IMR-90 (cell line): ENCODE measurements at regions not wholly inside any gene's neighbourhood (a gene's known extent, or its start where the extent isn't known, plus 50 kb on each side); places are given as distances from the start of the nearest gene placed in this dataset.

ENCODE experiments used
- ATAC-seq: fragments of 200-7000 bp; cut with Tn5 transposase; 2 replicates; pipeline ENCODE4 v1.9.1; 2020; ENCODE audit warnings: low read depth, mild to moderate bottlenecking, moderate library complexity
- BruUV-seq: library from RNA; stranded (reverse); fragments of 400-500 nt; replicated peaks from 2 replicates; lab custom pipeline; 2021; lab: Mats Ljungman, UMichigan
- CTCF ChIA-PET: fragments of 300-600 bp; formaldehyde crosslinking; extraction: SDS; loops from one replicate; lab custom pipeline; 2021; ENCODE audit warnings: antibody characterized with exemption; lab: Yijun Ruan, JAX
- POLR2A ChIA-PET: fragments of 300-600 bp; sonication (Branson Sonifier 250); formaldehyde crosslinking; loops from one replicate; lab custom pipeline; 2022; ENCODE audit warnings: antibody characterized with exemption; ENCODE audit not compliant: unreplicated experiment; lab: Charles Lee
- DNase-seq: peaks from one replicate; pipeline ENCODE4 v3.0.0; 2013
- H2AFZ ChIP-seq: replicated peaks from 2 replicates; pipeline ENCODE3; 2013; ENCODE audit warnings: low read length, mild to moderate bottlenecking; ENCODE audit not compliant: poor library complexity
- H2AK5ac ChIP-seq: 2 replicates; pipeline ENCODE4 v1.6.1; 2013; ENCODE audit warnings: low read depth, low read length, inconsistent platforms
- H2AK9ac ChIP-seq: replicated peaks from 2 replicates; pipeline ENCODE3; 2013; ENCODE audit warnings: mild to moderate bottlenecking, low read depth, low read length, moderate library complexity; ENCODE audit not compliant: poor library complexity
- H2BK120ac ChIP-seq: 2 replicates; pipeline ENCODE4 v1.6.1; 2013; ENCODE audit warnings: low read depth, low read length, inconsistent platforms
- H2BK15ac ChIP-seq: 3 replicates; pipeline ENCODE4 v1.6.1; 2013; ENCODE audit warnings: low read depth, low read length, inconsistent platforms
- H2BK20ac ChIP-seq: 2 replicates; pipeline ENCODE4 v1.6.1; 2013; ENCODE audit warnings: low read depth, mild to moderate bottlenecking, inconsistent platforms, low read length, moderate library complexity
- H2BK5ac ChIP-seq: 2 replicates; pipeline ENCODE4 v1.6.1; 2013; ENCODE audit warnings: mild to moderate bottlenecking, low read depth, low read length, inconsistent platforms; ENCODE audit not compliant: poor library complexity, severe bottlenecking
- H3K14ac ChIP-seq: replicated peaks from 2 replicates; pipeline ENCODE4 v1.6.1; 2013; ENCODE audit warnings: low read depth, low read length, inconsistent platforms
- H3K18ac ChIP-seq: 2 replicates; pipeline ENCODE4 v1.6.1; 2013; ENCODE audit warnings: low read depth, low read length, control low read depth
- H3K23ac ChIP-seq: 2 replicates; pipeline ENCODE4 v1.6.1; 2013; ENCODE audit warnings: low read depth, low read length, inconsistent platforms
- H3K27ac ChIP-seq: 2 replicates; pipeline ENCODE4 v1.5.1; 2013; ENCODE audit warnings: mild to moderate bottlenecking, control low read depth, low read length; ENCODE audit not compliant: insufficient read depth
- H3K27me3 ChIP-seq: 2 replicates; pipeline ENCODE4 v1.6.1; 2013; ENCODE audit warnings: low read length; ENCODE audit not compliant: control insufficient read depth, insufficient read depth
- H3K36me3 ChIP-seq: 2 replicates; pipeline ENCODE4 v1.6.1; 2013; ENCODE audit warnings: low read length, mixed read lengths; ENCODE audit not compliant: control insufficient read depth, insufficient read depth
- H3K4ac ChIP-seq: 2 replicates; pipeline ENCODE4 v1.6.1; 2013; ENCODE audit warnings: low read depth, low read length, inconsistent platforms
- H3K4me1 ChIP-seq: 2 replicates; pipeline ENCODE4 v1.6.1; 2013; ENCODE audit warnings: low read length, mixed read lengths; ENCODE audit not compliant: control insufficient read depth, insufficient read depth
- H3K4me2 ChIP-seq: 2 replicates; pipeline ENCODE4 v1.6.1; 2013; ENCODE audit warnings: low read depth, mild to moderate bottlenecking, control low read depth, low read length, moderate library complexity
- H3K4me3 ChIP-seq: 2 replicates; pipeline ENCODE4 v1.5.1; 2013; ENCODE audit warnings: low read depth, mild to moderate bottlenecking, control low read depth, low read length, moderate library complexity; ENCODE audit not compliant: insufficient read depth
- H3K56ac ChIP-seq: 2 replicates; pipeline ENCODE4 v1.6.1; 2013; ENCODE audit warnings: low read length, inconsistent platforms; ENCODE audit not compliant: insufficient read depth; ENCODE audit errors: extremely low read depth
- H3K79me1 ChIP-seq, 2 experiments: 2 replicates each; pipeline ENCODE4 v1.6.1; 2013; ENCODE audit warnings: low read length in 2 of 2, inconsistent platforms in 1 of 2, low read depth in 1 of 2
- H3K9ac ChIP-seq: 2 replicates; pipeline ENCODE4 v1.6.1; 2013; ENCODE audit warnings: low read depth, low read length, control low read depth
- H3K9me1 ChIP-seq: 2 replicates; pipeline ENCODE4 v1.6.1; 2013; ENCODE audit warnings: low read length, inconsistent platforms; ENCODE audit not compliant: insufficient read depth
- H3K9me3 ChIP-seq: 2 replicates; pipeline ENCODE4 v1.6.1; 2013; ENCODE audit warnings: low read length; ENCODE audit not compliant: control insufficient read depth, insufficient read depth
- H4K20me1 ChIP-seq: 2 replicates; pipeline ENCODE4 v1.6.1; 2013; ENCODE audit warnings: low read length, inconsistent platforms; ENCODE audit not compliant: insufficient read depth
- H4K5ac ChIP-seq: 2 replicates; pipeline ENCODE4 v1.6.1; 2013; ENCODE audit warnings: mild to moderate bottlenecking, low read depth, low read length, control low read depth
- H4K8ac ChIP-seq, 2 experiments: 2 replicates each; pipeline ENCODE4 v1.6.1; 2013; ENCODE audit warnings: low read depth in 2 of 2, low read length in 2 of 2, control low read depth in 1 of 2, inconsistent platforms in 1 of 2
- H4K91ac ChIP-seq: 2 replicates; pipeline ENCODE4 v1.6.1; 2013; ENCODE audit warnings: low read depth, low read length, inconsistent platforms; ENCODE audit not compliant: insufficient read depth
- CTCF ChIP-seq: conservative IDR thresholded peaks from 2 replicates; pipeline ENCODE4 v1.5.1; 2012; ENCODE audit warnings: mild to moderate bottlenecking, low read depth, low read length, improper control_type of control experiment
- MAZ ChIP-seq: IDR thresholded peaks from 2 replicates; pipeline ENCODE4 v1.6.1; 2012; ENCODE audit warnings: low read depth, mild to moderate bottlenecking, low read length, improper control_type of control experiment, moderate library complexity, borderline replicate concordance
- WGBS, 2 experiments: methylation state at CpG; one replicate each; pipeline versions ENCODE4 v1.1.5 to v1.1.7; 2013; ENCODE audit warnings: missing lambda C conversion rate in 2 of 2; ENCODE audit not compliant: insufficient read length in 1 of 2; ENCODE audit errors: extremely low coverage in 2 of 2; 5-methylcytosine and 5-hydroxymethylcytosine counted together
- dilution Hi-C: fragments of 300-500 bp; cut with HindIII; formaldehyde crosslinking; loops from one replicate; pipeline ENCODE4 v1.14.3; 2018; ENCODE audit warnings: low sequenced_read_pairs; ENCODE audit not compliant: unreplicated experiment
- in situ Hi-C: fragments of 300-500 bp; cut with MboI; formaldehyde crosslinking; loops from 3 replicates; pipeline ENCODE4 v1.14.3; 2019; ENCODE audit warnings: low sequenced_read_pairs, inconsistent platforms, mixed read lengths
- intact Hi-C: fragments of 100-400 bp; cut with micrococcal nuclease; formaldehyde crosslinking; loops from 2 replicates; pipeline ENCODE4 v1.10.0; 2022

DNA sequence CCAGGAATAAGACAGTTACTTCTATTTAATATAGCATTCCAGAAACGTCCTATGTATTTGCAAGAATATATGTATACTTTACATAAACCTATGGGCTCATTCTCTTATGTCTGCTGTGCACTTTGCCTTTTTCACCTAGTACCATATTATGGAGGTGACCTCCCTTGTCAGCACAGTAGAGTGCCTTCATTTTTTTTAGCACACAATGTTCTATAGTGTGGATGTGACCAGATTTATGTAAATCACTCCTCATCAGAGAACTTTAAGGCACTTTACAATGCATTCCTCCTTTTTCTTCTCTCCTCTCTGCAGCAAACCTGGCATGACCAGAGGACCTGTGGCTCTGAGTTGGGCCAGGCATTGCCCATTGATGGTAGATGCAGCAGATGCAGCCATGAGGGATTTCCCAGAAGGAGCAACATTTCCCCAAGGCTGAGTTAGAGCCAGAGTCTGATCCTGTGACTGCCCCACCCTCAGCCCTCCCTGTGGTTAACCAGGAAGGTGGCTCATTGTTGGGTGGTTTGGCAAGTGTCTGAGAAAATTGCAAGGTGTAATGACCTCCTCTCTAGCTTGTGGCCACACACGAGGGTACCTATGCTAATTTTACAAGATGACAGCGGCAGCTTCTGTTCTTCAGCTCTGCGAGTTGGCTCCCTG lies 76.5 kb upstream of the DLX2 start:
- DNase-seq (peak; percentile 35), ATAC-seq (no peak)
- H4K20me1 ChIP-seq = no peaks in the 10 kb centered on the region
- H3K27me3 ChIP-seq = no peaks in the 10 kb centered on the region
- in situ Hi-C loops = no loop called here
- no peak overlapping the region for H3K9ac ChIP-seq
- H2AK5ac ChIP-seq = no peak overlapping the region
- H2AFZ ChIP-seq = no peak overlapping the region
- no peaks in the 10 kb centered on the region for H3K79me1 ChIP-seq
- H3K9me3 ChIP-seq = no peaks in the 10 kb centered on the region
- no peaks in the 10 kb centered on the region for H3K36me3 ChIP-seq
- H3K9me1 ChIP-seq = no peaks in the 10 kb centered on the region
- dilution Hi-C loops = no loop called here
- no peak overlapping the region for H4K5ac ChIP-seq
- no peak overlapping the region for H3K56ac ChIP-seq
- H4K8ac ChIP-seq = no peak overlapping the region
- intact Hi-C loops = loop anchor here (10.0 kb wide), 1 partner anchor 106 kb away; no protein-coding TSS in a partner anchor
- H3K14ac ChIP-seq = no peak overlapping the region
- H2AK9ac ChIP-seq = no peak overlapping the region
- H4K91ac ChIP-seq = no peak overlapping the region
- H3K4me3 ChIP-seq = no peak overlapping the region
- CTCF ChIA-PET = interaction anchor here (2.5 kb wide), 1 partner anchor 282 kb away, joined by 8 read pairs; no protein-coding TSS in a partner anchor
- no peak overlapping the region for H2BK120ac ChIP-seq
- H3K4me2 ChIP-seq = no peak overlapping the region
- no peak for TF ChIP-seq MAZ
- TF ChIP-seq CTCF = no peak
- POLR2A ChIA-PET = no interaction called here
- H3K27ac ChIP-seq = no peak overlapping the region
- BruUV-seq = no TSS peak
- H3K4ac ChIP-seq = no peak overlapping the region
- H3K4me1 ChIP-seq = peaks cover 2% of the 10 kb centered on the region; the same call in 1 of the 2 replicates
- no peak overlapping the region for H2BK5ac ChIP-seq
- H3K18ac ChIP-seq = no peak overlapping the region
- H2BK20ac ChIP-seq = no peak overlapping the region
- no peak overlapping the region for H2BK15ac ChIP-seq
- no peak overlapping the region for H3K23ac ChIP-seq
- WGBS, 2 experiments = no CpG with 5 or more reads among the region's 4 CpGs
